HepG2 (cell line): ENCODE measurements at regions not wholly inside any gene's neighbourhood (a gene's known extent, or its start where the extent isn't known, plus 50 kb on each side); places are given as distances from the start of the nearest gene placed in this dataset.

Experiments used
- ATF2 ChIP-seq: sonication (generic); formaldehyde crosslinking; IDR thresholded peaks from 2 replicates; pipeline ENCODE4 v1.4.0; 2020; ENCODE audit warnings: missing genetic modification reagents
- MYC ChIP-seq: sonication (generic); formaldehyde crosslinking; IDR thresholded peaks from 2 replicates; pipeline ENCODE4 v1.9.0; 2021; ENCODE audit warnings: missing genetic modification reagents, borderline replicate concordance
- RFX5 ChIP-seq: IDR thresholded peaks from 2 replicates; pipeline ENCODE4 v1.6.1; 2011; ENCODE audit warnings: low read depth, low read length, improper control_type of control experiment
- SNRNP70 ChIP-seq: fragments of 200-400 bp; formaldehyde crosslinking; IDR thresholded peaks from 2 replicates; pipeline ENCODE4 v1.6.1; 2017; ENCODE audit warnings: mild to moderate bottlenecking, low read depth, low read length, moderate library complexity
- ZNF639 ChIP-seq: conservative IDR thresholded peaks from 2 replicates; pipeline ENCODE4 v1.6.1; 2018; ENCODE audit warnings: missing genetic modification reagents
- ZNF781 ChIP-seq: sonication (generic); formaldehyde crosslinking; IDR thresholded peaks from 2 replicates; pipeline ENCODE4 v1.5.1; 2020; ENCODE audit warnings: borderline replicate concordance, mild to moderate bottlenecking, missing genetic modification reagents; ENCODE audit errors: not compliant biosample characterization

GRCh38 chr1:231104917-231105316 lies 56.9 kb upstream of the TRIM67 start:
- TF ChIP-seq MYC (no peak), RFX5 (no peak), ZNF781 (CRISPR knock-in tag) (no peak), ZNF639 (CRISPR knock-in tag) (no peak), ATF2 (CRISPR knock-in tag) (no peak), SNRNP70 (no peak)
